Progenitor cell of endocrine pancreas (in vitro differentiated cells): ENCODE measurements at regions not wholly inside any gene's neighbourhood (a gene's known extent, or its start where the extent isn't known, plus 50 kb on each side); places are given as distances from the start of the nearest gene placed in this dataset.

Source experiments
- DNase-seq: peaks from one replicate; pipeline ENCODE4 v3.0.0; 2021; ENCODE audit warnings: low spot score; ENCODE audit not compliant: unreplicated experiment
- H3K27ac Mint-ChIP-seq: 2 replicates; pipeline ENCODE4 v1.8.0; 2021; ENCODE audit warnings: mild to moderate bottlenecking, moderate library complexity, mixed read lengths
- H3K27me3 Mint-ChIP-seq: 2 replicates; pipeline ENCODE4 v1.8.0; 2021; ENCODE audit warnings: mixed read lengths
- H3K36me3 Mint-ChIP-seq: 2 replicates; pipeline ENCODE4 v1.8.0; 2022; ENCODE audit warnings: mixed read lengths; ENCODE audit not compliant: insufficient read depth
- H3K4me1 Mint-ChIP-seq: 2 replicates; pipeline ENCODE4 v1.8.0; 2021; ENCODE audit warnings: low read depth, mixed read lengths
- H3K4me3 Mint-ChIP-seq: 2 replicates; pipeline ENCODE4 v1.8.0; 2021; ENCODE audit warnings: low read depth, mild to moderate bottlenecking, moderate library complexity, mixed read lengths
- H3K9me3 Mint-ChIP-seq: 2 replicates; pipeline ENCODE4 v1.8.0; 2021; ENCODE audit warnings: low read depth, mixed read lengths
- TF ChIP-seq, protein P1 (sequence below): fragments of 200-600 bp; sonication (generic); IDR thresholded peaks from one replicate; pipeline ENCODE4 v1.5.0; 2021; ENCODE audit warnings: antibody characterized with exemption, mild to moderate bottlenecking; ENCODE audit not compliant: unreplicated experiment

DNA sequence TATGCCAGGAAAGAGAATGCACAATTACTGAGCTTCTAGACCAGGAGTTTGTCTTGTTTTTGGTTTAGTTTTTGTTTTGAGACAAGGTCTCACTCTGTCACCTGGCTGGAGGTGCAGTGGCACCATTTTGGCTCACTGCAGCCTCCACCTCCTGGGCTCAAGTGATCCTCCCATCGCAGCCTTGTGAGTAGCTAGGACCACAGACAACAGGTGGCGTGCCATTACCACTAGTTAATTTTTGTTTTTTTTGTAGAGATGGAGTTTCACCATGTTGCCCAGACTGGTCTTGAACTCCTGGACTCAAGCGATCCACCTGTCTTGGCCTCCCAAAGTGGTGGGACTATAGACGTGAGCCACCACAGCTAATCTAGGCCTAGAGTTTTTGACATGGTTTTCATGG is 104.4 kb upstream of the CCDC54 start:
- Mint-ChIP-seq H3K27ac (no peak overlapping the region), H3K4me3 (no peak overlapping the region), H3K4me1 (no peaks in the 10 kb centered on the region), H3K27me3 (no peaks in the 10 kb centered on the region), H3K9me3 (no peaks in the 10 kb centered on the region), H3K36me3 (no peaks in the 10 kb centered on the region)
- TF ChIP-seq, protein P1, sequence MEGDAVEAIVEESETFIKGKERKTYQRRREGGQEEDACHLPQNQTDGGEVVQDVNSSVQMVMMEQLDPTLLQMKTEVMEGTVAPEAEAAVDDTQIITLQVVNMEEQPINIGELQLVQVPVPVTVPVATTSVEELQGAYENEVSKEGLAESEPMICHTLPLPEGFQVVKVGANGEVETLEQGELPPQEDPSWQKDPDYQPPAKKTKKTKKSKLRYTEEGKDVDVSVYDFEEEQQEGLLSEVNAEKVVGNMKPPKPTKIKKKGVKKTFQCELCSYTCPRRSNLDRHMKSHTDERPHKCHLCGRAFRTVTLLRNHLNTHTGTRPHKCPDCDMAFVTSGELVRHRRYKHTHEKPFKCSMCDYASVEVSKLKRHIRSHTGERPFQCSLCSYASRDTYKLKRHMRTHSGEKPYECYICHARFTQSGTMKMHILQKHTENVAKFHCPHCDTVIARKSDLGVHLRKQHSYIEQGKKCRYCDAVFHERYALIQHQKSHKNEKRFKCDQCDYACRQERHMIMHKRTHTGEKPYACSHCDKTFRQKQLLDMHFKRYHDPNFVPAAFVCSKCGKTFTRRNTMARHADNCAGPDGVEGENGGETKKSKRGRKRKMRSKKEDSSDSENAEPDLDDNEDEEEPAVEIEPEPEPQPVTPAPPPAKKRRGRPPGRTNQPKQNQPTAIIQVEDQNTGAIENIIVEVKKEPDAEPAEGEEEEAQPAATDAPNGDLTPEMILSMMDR: no peak
- DNase-seq: no peak

DNA sequence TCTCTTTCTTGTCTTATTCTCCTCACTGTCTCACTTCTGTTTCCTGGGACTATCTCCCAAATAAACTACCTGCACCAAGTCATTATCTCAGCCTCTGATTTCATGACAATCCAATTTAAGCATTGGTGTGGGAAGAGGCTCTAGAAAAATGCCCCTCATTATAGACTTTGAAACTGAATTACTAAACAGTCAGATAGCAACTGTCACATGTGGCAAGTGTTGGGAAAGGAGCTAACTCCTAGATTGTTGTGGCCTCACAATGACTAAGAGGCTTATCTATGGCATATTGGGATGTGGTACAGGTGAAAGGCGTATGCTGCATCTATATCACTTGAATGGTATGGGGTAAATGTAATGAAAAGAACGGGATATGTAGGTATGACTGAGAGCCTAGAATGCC is 103.5 kb upstream of the CCDC54 start:
- no peak overlapping the region for H3K27ac Mint-ChIP-seq
- H3K4me3 Mint-ChIP-seq: no peak overlapping the region

GRCh38 chr3:107275511-107275910 is 101.7 kb upstream of the CCDC54 start:
- no peaks in the 10 kb centered on the region for H3K36me3 Mint-ChIP-seq
- no peak for DNase-seq
- H3K9me3 Mint-ChIP-seq: no peaks in the 10 kb centered on the region
- no peaks in the 10 kb centered on the region for H3K27me3 Mint-ChIP-seq
- no peak overlapping the region for H3K4me3 Mint-ChIP-seq
- no peaks in the 10 kb centered on the region for H3K4me1 Mint-ChIP-seq
- H3K27ac Mint-ChIP-seq: no peak overlapping the region
- TF ChIP-seq, protein P1: no peak

More for the DNA sequence above, 103.5 kb upstream of the CCDC54 start:
- no peaks in the 10 kb centered on the region for H3K27me3 Mint-ChIP-seq
- no peaks in the 10 kb centered on the region for H3K9me3 Mint-ChIP-seq
- DNase-seq: no peak
- TF ChIP-seq, protein P1: no peak
- H3K36me3 Mint-ChIP-seq: no peaks in the 10 kb centered on the region
- no peaks in the 10 kb centered on the region for H3K4me1 Mint-ChIP-seq

DNA sequence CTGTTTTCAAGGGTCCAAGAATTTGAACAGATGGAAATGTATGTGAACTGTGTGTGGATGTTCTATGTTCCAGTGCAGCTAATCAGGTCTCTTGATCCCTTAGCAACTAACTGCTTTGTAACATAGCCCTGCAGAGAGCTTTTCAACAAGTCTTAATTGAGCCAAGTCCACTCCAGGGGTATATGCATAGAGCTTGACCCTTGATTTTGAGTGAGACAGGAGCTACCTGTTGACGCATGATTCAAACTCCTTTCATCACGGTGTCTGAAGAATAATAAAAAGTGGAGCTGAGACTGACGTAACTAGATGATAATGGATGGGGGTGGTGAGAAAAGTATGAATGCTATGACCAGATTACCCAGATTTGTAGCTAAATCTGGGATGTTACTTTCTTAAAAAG is 93.3 kb upstream of the CCDC54 start:
- peaks cover 6% of the 10 kb centered on the region for H3K9me3 Mint-ChIP-seq
- H3K27me3 Mint-ChIP-seq: no peaks in the 10 kb centered on the region
- H3K27ac Mint-ChIP-seq: no peak overlapping the region
- no peak for DNase-seq
- no peak overlapping the region for H3K4me3 Mint-ChIP-seq
- no peaks in the 10 kb centered on the region for H3K36me3 Mint-ChIP-seq
- TF ChIP-seq, protein P1: no peak
- H3K4me1 Mint-ChIP-seq: no peaks in the 10 kb centered on the region

GRCh38 chr3:107284612-107285011 is 92.6 kb upstream of the CCDC54 start:
- Mint-ChIP-seq H3K36me3 (no peaks in the 10 kb centered on the region), H3K4me1 (no peaks in the 10 kb centered on the region), H3K4me3 (no peak overlapping the region), H3K27me3 (no peaks in the 10 kb centered on the region), H3K27ac (no peak overlapping the region), H3K9me3 (peaks cover 6% of the 10 kb centered on the region)
- TF ChIP-seq, protein P1: no peak
- no peak for DNase-seq
